IMR-90 (cell line): ENCODE measurements at regions not wholly inside any gene's neighbourhood (a gene's known extent, or its start where the extent isn't known, plus 50 kb on each side); places are given as distances from the start of the nearest gene placed in this dataset.

Experiments
- ATAC-seq: fragments of 200-7000 bp; cut with Tn5 transposase; 2 replicates; pipeline ENCODE4 v1.9.1; 2020; ENCODE audit warnings: low read depth, mild to moderate bottlenecking, moderate library complexity
- BruUV-seq: library from RNA; stranded (reverse); fragments of 400-500 nt; replicated peaks from 2 replicates; lab custom pipeline; 2021; lab: Mats Ljungman, UMichigan
- CTCF ChIA-PET: fragments of 300-600 bp; formaldehyde crosslinking; extraction: SDS; loops from one replicate; lab custom pipeline; 2021; ENCODE audit warnings: antibody characterized with exemption; lab: Yijun Ruan, JAX
- POLR2A ChIA-PET: fragments of 300-600 bp; sonication (Branson Sonifier 250); formaldehyde crosslinking; loops from one replicate; lab custom pipeline; 2022; ENCODE audit warnings: antibody characterized with exemption; ENCODE audit not compliant: unreplicated experiment; lab: Charles Lee
- DNase-seq: peaks from one replicate; pipeline ENCODE4 v3.0.0; 2013
- H2AFZ ChIP-seq: replicated peaks from 2 replicates; pipeline ENCODE3; 2013; ENCODE audit warnings: low read length, mild to moderate bottlenecking; ENCODE audit not compliant: poor library complexity
- H2AK5ac ChIP-seq: 2 replicates; pipeline ENCODE4 v1.6.1; 2013; ENCODE audit warnings: low read depth, low read length, inconsistent platforms
- H2AK9ac ChIP-seq: replicated peaks from 2 replicates; pipeline ENCODE3; 2013; ENCODE audit warnings: mild to moderate bottlenecking, low read depth, low read length, moderate library complexity; ENCODE audit not compliant: poor library complexity
- H2BK120ac ChIP-seq: 2 replicates; pipeline ENCODE4 v1.6.1; 2013; ENCODE audit warnings: low read depth, low read length, inconsistent platforms
- H2BK15ac ChIP-seq: 3 replicates; pipeline ENCODE4 v1.6.1; 2013; ENCODE audit warnings: low read depth, low read length, inconsistent platforms
- H2BK20ac ChIP-seq: 2 replicates; pipeline ENCODE4 v1.6.1; 2013; ENCODE audit warnings: low read depth, mild to moderate bottlenecking, inconsistent platforms, low read length, moderate library complexity
- H2BK5ac ChIP-seq: 2 replicates; pipeline ENCODE4 v1.6.1; 2013; ENCODE audit warnings: mild to moderate bottlenecking, low read depth, low read length, inconsistent platforms; ENCODE audit not compliant: poor library complexity, severe bottlenecking
- H3K14ac ChIP-seq: replicated peaks from 2 replicates; pipeline ENCODE4 v1.6.1; 2013; ENCODE audit warnings: low read depth, low read length, inconsistent platforms
- H3K18ac ChIP-seq: 2 replicates; pipeline ENCODE4 v1.6.1; 2013; ENCODE audit warnings: low read depth, low read length, control low read depth
- H3K23ac ChIP-seq: 2 replicates; pipeline ENCODE4 v1.6.1; 2013; ENCODE audit warnings: low read depth, low read length, inconsistent platforms
- H3K27ac ChIP-seq: 2 replicates; pipeline ENCODE4 v1.5.1; 2013; ENCODE audit warnings: mild to moderate bottlenecking, control low read depth, low read length; ENCODE audit not compliant: insufficient read depth
- H3K27me3 ChIP-seq: 2 replicates; pipeline ENCODE4 v1.6.1; 2013; ENCODE audit warnings: low read length; ENCODE audit not compliant: control insufficient read depth, insufficient read depth
- H3K36me3 ChIP-seq: 2 replicates; pipeline ENCODE4 v1.6.1; 2013; ENCODE audit warnings: low read length, mixed read lengths; ENCODE audit not compliant: control insufficient read depth, insufficient read depth
- H3K4ac ChIP-seq: 2 replicates; pipeline ENCODE4 v1.6.1; 2013; ENCODE audit warnings: low read depth, low read length, inconsistent platforms
- H3K4me1 ChIP-seq: 2 replicates; pipeline ENCODE4 v1.6.1; 2013; ENCODE audit warnings: low read length, mixed read lengths; ENCODE audit not compliant: control insufficient read depth, insufficient read depth
- H3K4me2 ChIP-seq: 2 replicates; pipeline ENCODE4 v1.6.1; 2013; ENCODE audit warnings: low read depth, mild to moderate bottlenecking, control low read depth, low read length, moderate library complexity
- H3K4me3 ChIP-seq: 2 replicates; pipeline ENCODE4 v1.5.1; 2013; ENCODE audit warnings: low read depth, mild to moderate bottlenecking, control low read depth, low read length, moderate library complexity; ENCODE audit not compliant: insufficient read depth
- H3K56ac ChIP-seq: 2 replicates; pipeline ENCODE4 v1.6.1; 2013; ENCODE audit warnings: low read length, inconsistent platforms; ENCODE audit not compliant: insufficient read depth; ENCODE audit errors: extremely low read depth
- H3K79me1 ChIP-seq, 2 experiments: 2 replicates each; pipeline ENCODE4 v1.6.1; 2013; ENCODE audit warnings: low read length in 2 of 2, inconsistent platforms in 1 of 2, low read depth in 1 of 2
- H3K9ac ChIP-seq: 2 replicates; pipeline ENCODE4 v1.6.1; 2013; ENCODE audit warnings: low read depth, low read length, control low read depth
- H3K9me1 ChIP-seq: 2 replicates; pipeline ENCODE4 v1.6.1; 2013; ENCODE audit warnings: low read length, inconsistent platforms; ENCODE audit not compliant: insufficient read depth
- H3K9me3 ChIP-seq: 2 replicates; pipeline ENCODE4 v1.6.1; 2013; ENCODE audit warnings: low read length; ENCODE audit not compliant: control insufficient read depth, insufficient read depth
- H4K20me1 ChIP-seq: 2 replicates; pipeline ENCODE4 v1.6.1; 2013; ENCODE audit warnings: low read length, inconsistent platforms; ENCODE audit not compliant: insufficient read depth
- H4K5ac ChIP-seq: 2 replicates; pipeline ENCODE4 v1.6.1; 2013; ENCODE audit warnings: mild to moderate bottlenecking, low read depth, low read length, control low read depth
- H4K8ac ChIP-seq, 2 experiments: 2 replicates each; pipeline ENCODE4 v1.6.1; 2013; ENCODE audit warnings: low read depth in 2 of 2, low read length in 2 of 2, control low read depth in 1 of 2, inconsistent platforms in 1 of 2
- H4K91ac ChIP-seq: 2 replicates; pipeline ENCODE4 v1.6.1; 2013; ENCODE audit warnings: low read depth, low read length, inconsistent platforms; ENCODE audit not compliant: insufficient read depth
- BHLHE40 ChIP-seq: fragments of 150-350 bp; IDR thresholded peaks from 2 replicates; pipeline ENCODE4 v1.6.1; 2016; ENCODE audit warnings: mild to moderate bottlenecking, low read depth, low read length
- FOS ChIP-seq: fragments of 150-350 bp; IDR thresholded peaks from 2 replicates; pipeline ENCODE4 v1.6.1; 2016; ENCODE audit warnings: low read depth, low read length
- RCOR1 ChIP-seq: IDR thresholded peaks from 2 replicates; pipeline ENCODE4 v1.6.1; 2012; ENCODE audit warnings: mild to moderate bottlenecking, low read length, improper control_type of control experiment; ENCODE audit not compliant: insufficient replicate concordance
- WGBS, 2 experiments: methylation state at CpG; one replicate each; pipeline versions ENCODE4 v1.1.5 to v1.1.7; 2013; ENCODE audit warnings: missing lambda C conversion rate in 2 of 2; ENCODE audit not compliant: insufficient read length in 1 of 2; ENCODE audit errors: extremely low coverage in 2 of 2; 5-methylcytosine and 5-hydroxymethylcytosine counted together
- dilution Hi-C: fragments of 300-500 bp; cut with HindIII; formaldehyde crosslinking; loops from one replicate; pipeline ENCODE4 v1.14.3; 2018; ENCODE audit warnings: low sequenced_read_pairs; ENCODE audit not compliant: unreplicated experiment
- in situ Hi-C: fragments of 300-500 bp; cut with MboI; formaldehyde crosslinking; loops from 3 replicates; pipeline ENCODE4 v1.14.3; 2019; ENCODE audit warnings: low sequenced_read_pairs, inconsistent platforms, mixed read lengths
- intact Hi-C: fragments of 100-400 bp; cut with micrococcal nuclease; formaldehyde crosslinking; loops from 2 replicates; pipeline ENCODE4 v1.10.0; 2022

- H2AK9ac ChIP-seq, result no peak overlapping the region
- no peak overlapping the region for H4K8ac ChIP-seq
- no peak overlapping the region for H3K56ac ChIP-seq
- BruUV-seq, result no TSS peak
- H3K27ac ChIP-seq, result no peak overlapping the region
- ChIA-PET POLR2A (no interaction called here), CTCF (no interaction called here)
- intact Hi-C loops, result no loop called here
- in situ Hi-C loops, result no loop called here
- no peak overlapping the region for H2AFZ ChIP-seq
- H4K5ac ChIP-seq, result no peak overlapping the region
- no peak overlapping the region for H3K4ac ChIP-seq
- H3K4me1 ChIP-seq, result peaks cover 9% of the 10 kb centered on the region
- no peak overlapping the region for H4K91ac ChIP-seq
- dilution Hi-C loops, result loop anchor here (25.0 kb wide), 1 partner anchor 184 kb away; no protein-coding TSS in a partner anchor
- DNase-seq, result no peak
- no peak overlapping the region for H2BK20ac ChIP-seq
- TF ChIP-seq FOS (no peak), BHLHE40 (no peak), RCOR1 (no peak)
- no peak overlapping the region for H2BK5ac ChIP-seq
- H4K20me1 ChIP-seq, result no peaks in the 10 kb centered on the region
- H3K9ac ChIP-seq, result no peak overlapping the region
- no CpG with 5 or more reads among the region's 1 CpG for WGBS, 2 experiments
- H3K9me1 ChIP-seq, result peaks cover 5% of the 10 kb centered on the region; the same call in 1 of the 2 replicates
- H2BK15ac ChIP-seq, result no peak overlapping the region
- no peak overlapping the region for H3K14ac ChIP-seq
- no peaks in the 10 kb centered on the region for H3K27me3 ChIP-seq
- no peaks in the 10 kb centered on the region; the same call in 1 of the 2 replicates for H3K36me3 ChIP-seq
- H2BK120ac ChIP-seq, result no peak overlapping the region
- ATAC-seq, result no peak
- no peak overlapping the region for H3K18ac ChIP-seq
- H3K4me2 ChIP-seq, result no peak overlapping the region
- H3K9me3 ChIP-seq, result no peaks in the 10 kb centered on the region
- H2AK5ac ChIP-seq, result no peak overlapping the region
- no peak overlapping the region for H3K23ac ChIP-seq
- no peak overlapping the region for H3K4me3 ChIP-seq
- H3K79me1 ChIP-seq, result peaks cover 24 to 31% of the 10 kb centered on the region in 2 experiments
Observed at GRCh38 chr6:71371559-71371958, 82.9 kb downstream of the OGFRL1 start.
